Neural cell (in vitro differentiated cells): ENCODE measurements at regions not wholly inside any gene's neighbourhood (a gene's known extent, or its start where the extent isn't known, plus 50 kb on each side); places are given as distances from the start of the nearest gene placed in this dataset.

Experiments
- H2AFZ ChIP-seq: fragments of 200-600, 300-800 bp; sonication (generic), shearing (Covaris generic); 2 replicates; pipeline ENCODE4 v1.6.0; 2014; ENCODE audit warnings: low read depth, mild to moderate bottlenecking, antibody characterized with exemption, low read length, moderate library complexity
- H3F3A ChIP-seq: fragments of 200-600 bp; shearing (Covaris generic); 2 replicates; pipeline ENCODE4 v1.6.1; 2016; ENCODE audit warnings: mild to moderate bottlenecking, moderate library complexity, mixed read lengths, antibody characterized with exemption, low read length; ENCODE audit not compliant: insufficient read depth, poor library complexity, severe bottlenecking
- H3K27ac ChIP-seq: fragments of 200-600, 300-800 bp; sonication (generic), shearing (Covaris generic); 2 replicates; pipeline ENCODE4 v1.5.1; 2014; ENCODE audit warnings: mild to moderate bottlenecking, low read length, moderate library complexity
- H3K27me3 ChIP-seq: fragments of 300-800, 200-600 bp; sonication (generic), shearing (Covaris generic); 2 replicates; pipeline ENCODE4 v1.6.0; 2014; ENCODE audit warnings: mild to moderate bottlenecking, low read depth, low read length, moderate library complexity; ENCODE audit not compliant: insufficient read depth
- H3K36me3 ChIP-seq: fragments of 300-800, 200-600 bp; sonication (generic), shearing (Covaris generic); 2 replicates; pipeline ENCODE4 v1.5.1; 2014; ENCODE audit warnings: mild to moderate bottlenecking, antibody characterized with exemption, low read length, moderate library complexity; ENCODE audit not compliant: insufficient read depth
- H3K4me2 ChIP-seq: fragments of 300-800, 200-600 bp; sonication (generic), shearing (Covaris generic); 2 replicates; pipeline ENCODE4 v1.6.0; 2014; ENCODE audit warnings: mild to moderate bottlenecking, low read length
- H3K4me3 ChIP-seq: fragments of 300-800, 200-600 bp; sonication (generic), shearing (Covaris generic); 2 replicates; pipeline ENCODE4 v1.5.1; 2014; ENCODE audit warnings: mild to moderate bottlenecking, low read length, moderate library complexity
- H3K79me2 ChIP-seq: fragments of 200-600 bp; shearing (Covaris generic); replicated peaks from 2 replicates; pipeline ENCODE4 v1.6.0; 2014; ENCODE audit warnings: mild to moderate bottlenecking, low read length, moderate library complexity; ENCODE audit not compliant: insufficient read depth
- H3K9ac ChIP-seq: fragments of 300-800, 200-600 bp; sonication (generic), shearing (Covaris generic); 2 replicates; pipeline ENCODE4 v1.6.1; 2016; ENCODE audit warnings: mild to moderate bottlenecking, low read length, mixed read lengths
- H3K9me2 ChIP-seq: fragments of 200-600 bp; shearing (Covaris generic); 2 replicates; pipeline ENCODE4 v1.6.1; 2016; ENCODE audit warnings: mild to moderate bottlenecking, low read length, mixed read lengths; ENCODE audit not compliant: insufficient read depth
- H3K9me3 ChIP-seq: fragments of 200-600, 300-800 bp; sonication (generic), shearing (Covaris generic); 2 replicates; pipeline ENCODE4 v1.6.1; 2016; ENCODE audit warnings: mild to moderate bottlenecking, mixed run types, low read length, moderate library complexity, mixed read lengths
- H4K20me1 ChIP-seq: fragments of 200-600 bp; shearing (Covaris generic); 2 replicates; pipeline ENCODE4 v1.6.1; 2016; ENCODE audit warnings: mild to moderate bottlenecking, mixed run types; ENCODE audit not compliant: insufficient read depth
- CTCF ChIP-seq: fragments of 450-650 bp; IDR thresholded peaks from 2 replicates; pipeline ENCODE4 v1.5.1; 2014; ENCODE audit warnings: antibody characterized with exemption, mild to moderate bottlenecking, moderate library complexity; ENCODE audit not compliant: poor library complexity, severe bottlenecking
- EP300 ChIP-seq: fragments of 450-650 bp; conservative IDR thresholded peaks from 2 replicates; pipeline ENCODE4 v1.6.1; 2014; ENCODE audit warnings: antibody characterized with exemption, mild to moderate bottlenecking, moderate library complexity; ENCODE audit not compliant: poor library complexity, severe bottlenecking
- EZH2 ChIP-seq: fragments of 200-600, 300-800 bp; shearing (Covaris generic), sonication (generic); IDR thresholded peaks from 2 replicates; pipeline ENCODE4 v1.6.1; 2014; ENCODE audit warnings: antibody characterized with exemption, low read length, borderline replicate concordance, mild to moderate bottlenecking; ENCODE audit not compliant: insufficient read depth, poor library complexity, severe bottlenecking
- MXI1 ChIP-seq: fragments of 450-650 bp; conservative IDR thresholded peaks from 2 replicates; pipeline ENCODE4 v1.6.1; 2014; ENCODE audit warnings: antibody characterized with exemption, mild to moderate bottlenecking; ENCODE audit not compliant: poor library complexity, severe bottlenecking
- POLR2AphosphoS5 ChIP-seq: IDR thresholded peaks from 2 replicates; pipeline ENCODE4 v1.6.1; 2012
- RAD21 ChIP-seq: fragments of 450-650 bp; conservative IDR thresholded peaks from 2 replicates; pipeline ENCODE4 v1.6.1; 2014; ENCODE audit warnings: antibody characterized with exemption, mild to moderate bottlenecking, moderate library complexity
- REST ChIP-seq: IDR thresholded peaks from 2 replicates; pipeline ENCODE4 v1.6.1; 2012; ENCODE audit warnings: borderline replicate concordance
- SMC3 ChIP-seq: fragments of 450-650 bp; conservative IDR thresholded peaks from 2 replicates; pipeline ENCODE4 v1.6.1; 2014; ENCODE audit warnings: antibody characterized with exemption, mild to moderate bottlenecking, moderate library complexity; ENCODE audit not compliant: poor library complexity
- TAF1 ChIP-seq: IDR thresholded peaks from 2 replicates; pipeline ENCODE4 v1.6.1; 2012; ENCODE audit warnings: low read depth

- Histone ChIP-seq H3K9me2 (no peaks in the 10 kb centered on the region), H3K9me3 (peaks cover 9% of the 10 kb centered on the region), H3K9ac (no peak overlapping the region), H2AFZ (no peak overlapping the region), H3K36me3 (no peaks in the 10 kb centered on the region), H3K4me2 (no peak overlapping the region), H4K20me1 (no peaks in the 10 kb centered on the region), H3F3A (no peaks in the 10 kb centered on the region), H3K27me3 (no peaks in the 10 kb centered on the region), H3K4me3 (no peak overlapping the region), H3K79me2 (no peaks in the 10 kb centered on the region), H3K27ac (no peak overlapping the region)
- TF ChIP-seq SMC3 (no peak), TAF1 (no peak), RAD21 (no peak), POLR2AphosphoS5 (no peak), MXI1 (no peak), EP300 (no peak), EZH2 (no peak), CTCF (no peak), REST (no peak)
These were observed 185.9 kb downstream of the ANAPC1 start for GRCh38 chr2:111698089-111698488.

DNA sequence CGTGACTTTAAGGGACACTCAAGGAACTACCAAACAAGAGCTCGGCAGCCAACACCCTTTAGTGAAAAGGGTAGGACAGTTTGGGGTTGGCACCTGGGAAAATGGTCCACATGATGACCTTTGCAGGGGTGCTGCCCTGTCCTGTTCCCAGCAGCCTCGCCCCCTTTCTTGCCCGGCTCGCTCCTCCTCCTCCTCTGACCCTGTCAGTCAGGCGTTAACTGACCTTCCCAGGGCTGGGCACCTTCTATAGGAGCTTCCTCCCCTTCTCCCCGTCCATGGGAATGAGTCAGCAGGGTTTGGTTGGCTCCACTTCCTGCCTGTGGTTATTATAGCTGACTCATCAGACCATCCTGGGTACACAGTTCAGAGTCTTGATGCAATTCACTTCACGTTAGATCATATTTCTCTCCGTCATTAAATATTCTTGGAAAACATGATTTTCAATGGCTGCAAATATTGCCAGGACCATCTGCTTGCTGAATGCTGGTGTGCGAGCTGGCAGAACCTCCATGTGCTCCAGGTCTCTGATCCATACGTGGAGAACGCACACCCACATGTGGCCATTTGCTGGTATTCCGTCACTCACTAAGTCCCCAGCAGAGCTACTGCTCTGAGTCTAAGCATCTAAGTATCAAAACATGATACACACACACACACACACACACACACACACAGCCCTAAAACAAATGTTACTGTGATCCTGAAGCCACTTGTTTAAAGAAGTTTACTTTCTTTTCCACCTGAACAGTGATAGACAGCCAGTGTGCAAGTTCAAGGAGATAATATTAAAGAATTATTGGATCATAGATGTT lies 185.0 kb downstream of the ANAPC1 start:
- Histone ChIP-seq H3K4me2 (no peak overlapping the region), H3K9me2 (no peaks in the 10 kb centered on the region), H3F3A (no peaks in the 10 kb centered on the region), H3K36me3 (no peaks in the 10 kb centered on the region), H3K27ac (no peak overlapping the region), H4K20me1 (no peaks in the 10 kb centered on the region), H3K9ac (no peak overlapping the region), H3K27me3 (no peaks in the 10 kb centered on the region), H3K9me3 (peaks cover 9% of the 10 kb centered on the region), H3K79me2 (no peaks in the 10 kb centered on the region), H2AFZ (no peak overlapping the region), H3K4me3 (no peak overlapping the region)
- no peak for TF ChIP-seq POLR2AphosphoS5
- no peak for TF ChIP-seq RAD21
